ENCODE measurements at regions not wholly inside any gene's neighbourhood (a gene's known extent, or its start where the extent isn't known, plus 50 kb on each side); places are given as distances from the start of the nearest gene placed in this dataset.

DNA sequence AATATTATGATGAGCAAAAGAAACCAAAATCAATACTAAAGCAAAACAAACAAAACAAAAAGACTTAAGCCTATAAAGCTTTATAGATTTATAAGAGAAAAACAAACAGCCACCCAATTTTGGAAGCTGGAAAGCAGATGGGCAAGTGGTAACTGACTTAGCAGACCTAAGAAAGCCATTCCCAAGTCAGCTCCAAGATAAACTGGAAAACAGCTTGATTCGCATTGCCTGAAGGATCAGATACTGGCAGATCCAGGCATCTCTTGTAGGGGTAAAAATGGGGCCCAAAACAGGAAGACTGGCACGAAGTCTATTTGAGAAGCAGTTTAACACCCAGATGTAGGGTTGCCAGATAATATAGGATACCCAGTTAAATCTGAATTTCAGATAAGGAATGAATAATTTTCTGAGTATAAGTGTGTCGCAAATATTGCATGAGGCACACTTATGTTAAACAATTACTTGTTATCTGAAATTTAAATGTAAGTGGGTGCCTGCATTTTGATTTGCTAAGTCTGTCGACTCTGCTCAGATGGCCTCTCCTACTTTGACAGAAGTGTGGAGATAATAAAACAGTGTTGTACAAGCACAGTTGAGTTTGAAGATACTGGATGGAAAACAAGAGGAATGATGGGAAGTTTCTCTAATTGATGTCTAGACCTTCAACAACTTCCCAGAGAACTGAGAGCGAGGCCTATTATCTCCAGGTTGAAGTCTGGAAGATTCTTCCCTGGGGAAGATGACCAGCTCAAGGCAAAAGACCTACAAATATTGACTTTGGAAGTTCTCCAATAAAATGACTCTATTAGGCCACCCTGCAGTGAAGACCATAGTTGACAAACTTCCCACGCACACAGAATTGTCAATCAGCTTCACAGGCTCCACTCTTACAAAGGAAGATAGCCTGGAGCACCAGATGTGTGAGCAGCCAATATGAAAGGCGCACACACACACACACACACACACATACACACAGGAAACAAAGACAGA lies 113.4 kb downstream of the FAM50B start:
- Histone ChIP-seq H3K4me3 (no peak overlapping the region), H2AFZ (ENCODE audit: low read depth, low read length) (no peak overlapping the region), H3K4me1 (replicated peaks in 1 of 2; ENCODE audit: control insufficient read depth in 2 of 2, insufficient read depth in 2 of 2, low read length in 2 of 2) (no peaks in the 10 kb centered on the region), H3K79me2 (ENCODE audit: control insufficient read depth, insufficient read depth, low read length) (no peaks in the 10 kb centered on the region), H3K27ac (ENCODE audit: extremely low read depth, low read depth, low read length) (no peak overlapping the region), H3K27me3 (ENCODE audit: control insufficient read depth in 2 of 2, insufficient read depth in 2 of 2, low read length in 2 of 2) (peaks cover 30 to 51% of the 10 kb centered on the region in 2 experiments), H4K20me1 (replicated peaks; ENCODE audit: control insufficient read depth, insufficient read depth, low read length) (0 out of 2 replicates have a peak, but pooled peaks cover 4% of the 10 kb centered on the region), H3K9me3 (replicated peaks; ENCODE audit: control insufficient read depth, insufficient read depth, low read depth, low read length) (no peaks in the 10 kb centered on the region), H3K4me2 (ENCODE audit: insufficient read depth, low read length) (no peak overlapping the region), H3K9ac (ENCODE audit: insufficient read depth in 1 of 2, low read depth in 2 of 2, low read length in 2 of 2) (no peak overlapping the region), H3K9me1 (ENCODE audit: control insufficient read depth, insufficient read depth, low read length) (no peaks in the 10 kb centered on the region), H3K36me3 (ENCODE audit: control insufficient read depth, insufficient read depth, low read length) (no peaks in the 10 kb centered on the region)
- DNase-seq (ENCODE audit: extremely low read depth in 1 of 4, low spot score in 3 of 4) (no peak), FAIRE-seq (no peak), ATAC-seq (no peak)
- 2% methylated on average over 7 of the region's 7 CpGs for WGBS (ENCODE audit: insufficient coverage, low coverage, missing lambda C conversion rate)
- BruUV-seq (replicated peaks) = no TSS peak
- ChIA-PET POLR2A (interaction anchor here (0.7 to 1.7 kb wide), 2 partner anchors 13 to 217 kb away, joined by 4 to 5 read pairs; no protein-coding TSS in a partner anchor), CTCF (ENCODE audit: low intra/inter-chr PET ratio) (no interaction called here)
- intact Hi-C loops (cut with micrococcal nuclease) (no loop called here), in situ Hi-C loops (cut with MboI) (no loop called here)
- TF ChIP-seq SREBF1 (IDR thresholded peaks at IDR 0.05; ENCODE audit: borderline replicate concordance, low read depth, low read length) = no peak
- TF ChIP-seq ZNF23 (CRISPR knock-in tag; IDR thresholded peaks at IDR 0.05) = no peak
- TF ChIP-seq ZNF197 (CRISPR knock-in tag; IDR thresholded peaks at IDR 0.05; ENCODE audit: low read depth) = no peak
- TF ChIP-seq U2AF1 (optimal IDR thresholded peaks at IDR 0.05; ENCODE audit: low read depth, low read length) = no peak
- no peak for TF ChIP-seq KAT2B (IDR thresholded peaks at IDR 0.05; ENCODE audit: low read depth, low read length)
- TF ChIP-seq PHB (CRISPR knock-in tag; IDR thresholded peaks at IDR 0.05) = no peak
